ENCODE measurements at regions not wholly inside any gene's neighbourhood (a gene's known extent, or its start where the extent isn't known, plus 50 kb on each side); places are given as distances from the start of the nearest gene placed in this dataset.

GRCh38 chr18:61950371-61950770 is 57.6 kb upstream of the RNF152 start:
- Histone ChIP-seq H3K27me3 (no peaks in the 10 kb centered on the region), H3K4me1 (no peaks in the 10 kb centered on the region), H3K9me3 (no peaks in the 10 kb centered on the region), H3K4me3 (no peak overlapping the region), H3K27ac (no peak overlapping the region), H3K36me3 (no peaks in the 10 kb centered on the region)
- ATAC-seq (no peak), DNase-seq (no peak)
- no peak for TF ChIP-seq CTCF (IDR thresholded peaks at IDR 0.05)
- intact Hi-C loops (cut with DNase I): no loop called here

GRCh38 chr18:61949946-61950345 is 57.1 kb upstream of the RNF152 start:
- Histone ChIP-seq H3K4me1 (no peaks in the 10 kb centered on the region), H3K9me3 (no peaks in the 10 kb centered on the region), H3K36me3 (no peaks in the 10 kb centered on the region), H3K4me3 (no peak overlapping the region), H3K27ac (no peak overlapping the region), H3K27me3 (no peaks in the 10 kb centered on the region)
- ATAC-seq: no peak
- TF ChIP-seq CTCF (IDR thresholded peaks at IDR 0.05): no peak
- intact Hi-C loops (cut with DNase I): no loop called here
- DNase-seq: no peak

GRCh38 chr18:61948846-61949438 is 56.1 kb upstream of the RNF152 start:
- Histone ChIP-seq H3K9me3 (no peaks in the 10 kb centered on the region), H3K27ac (no peak overlapping the region), H3K27me3 (no peaks in the 10 kb centered on the region), H3K36me3 (no peaks in the 10 kb centered on the region), H3K4me3 (no peak overlapping the region), H3K4me1 (no peaks in the 10 kb centered on the region)
- no peak for TF ChIP-seq CTCF (IDR thresholded peaks at IDR 0.05)
- ATAC-seq (no peak), DNase-seq (no peak)
- intact Hi-C loops (cut with DNase I): no loop called here

GRCh38 chr18:61948281-61948741 is 55.5 kb upstream of the RNF152 start:
- Histone ChIP-seq H3K4me1 (no peaks in the 10 kb centered on the region), H3K4me3 (no peak overlapping the region), H3K9me3 (no peaks in the 10 kb centered on the region), H3K27me3 (no peaks in the 10 kb centered on the region), H3K27ac (no peak overlapping the region), H3K36me3 (no peaks in the 10 kb centered on the region)
- no peak for TF ChIP-seq CTCF (IDR thresholded peaks at IDR 0.05)
- no peak for ATAC-seq
- peak in 1 of 4 donors; percentile 24 for DNase-seq
- intact Hi-C loops (cut with DNase I): no loop called here

- intact Hi-C loops (cut with DNase I): no loop called here
- DNase-seq (peak in 1 of 4 donors; percentile 20), ATAC-seq (no peak)
- Histone ChIP-seq H3K4me3 (no peak overlapping the region), H3K9me3 (no peaks in the 10 kb centered on the region), H3K4me1 (peaks cover 0 to 5% of the 10 kb centered on the region in 2 donors), H3K27me3 (no peaks in the 10 kb centered on the region), H3K27ac (no peak overlapping the region), H3K36me3 (no peaks in the 10 kb centered on the region)
- TF ChIP-seq CTCF (IDR thresholded peaks at IDR 0.05): no peak
Measured at GRCh38 chr18:61946449-61946848, 53.6 kb upstream of the RNF152 start.

Data from left lung (tissue), 4 donors.